Skeletal muscle cell (primary cell): ENCODE measurements at regions not wholly inside any gene's neighbourhood (a gene's known extent, or its start where the extent isn't known, plus 50 kb on each side); places are given as distances from the start of the nearest gene placed in this dataset.

Experiments
- DNase-seq: peaks from one replicate; pipeline ENCODE4 v3.0.0-alpha.2; 2010; ENCODE audit warnings: low read depth
- H3K4me3 ChIP-seq: 2 replicates; pipeline ENCODE4 v1.5.1; 2011; ENCODE audit warnings: low read depth, mild to moderate bottlenecking, control low read depth, low read length, moderate library complexity

- peak; percentile 25 for DNase-seq
- H3K4me3 ChIP-seq: no peak overlapping the region
Observed at GRCh38 chr6:74115674-74116073, 419.7 kb downstream of the CD109 start.

DNA sequence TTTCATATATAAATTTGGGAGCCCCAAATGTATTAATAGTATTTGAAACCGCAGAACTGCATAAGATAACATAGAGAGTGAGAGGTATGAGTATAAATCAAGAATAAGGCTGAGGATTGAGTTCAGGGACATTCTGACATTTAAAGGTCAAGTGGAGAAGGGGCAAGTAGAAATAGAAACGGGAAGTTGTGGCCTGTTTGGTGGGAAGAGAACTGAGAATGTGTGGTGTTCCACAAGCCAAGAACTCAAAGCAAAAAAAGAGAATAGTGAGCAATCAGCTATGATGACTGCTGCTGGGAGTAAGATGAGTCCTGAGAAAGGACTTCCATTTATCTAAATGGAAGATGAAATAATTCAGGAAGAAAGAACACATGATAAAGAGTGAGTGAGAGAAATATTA, 418.4 kb downstream of the CD109 start:
- no peak for DNase-seq
- H3K4me3 ChIP-seq: no peak overlapping the region

GRCh38 chr6:74113901-74114300, 417.9 kb downstream of the CD109 start:
- DNase-seq: no peak
- no peak overlapping the region for H3K4me3 ChIP-seq

GRCh38 chr6:74103417-74103816, 407.4 kb downstream of the CD109 start:
- DNase-seq: no peak
- no peak overlapping the region for H3K4me3 ChIP-seq

DNA sequence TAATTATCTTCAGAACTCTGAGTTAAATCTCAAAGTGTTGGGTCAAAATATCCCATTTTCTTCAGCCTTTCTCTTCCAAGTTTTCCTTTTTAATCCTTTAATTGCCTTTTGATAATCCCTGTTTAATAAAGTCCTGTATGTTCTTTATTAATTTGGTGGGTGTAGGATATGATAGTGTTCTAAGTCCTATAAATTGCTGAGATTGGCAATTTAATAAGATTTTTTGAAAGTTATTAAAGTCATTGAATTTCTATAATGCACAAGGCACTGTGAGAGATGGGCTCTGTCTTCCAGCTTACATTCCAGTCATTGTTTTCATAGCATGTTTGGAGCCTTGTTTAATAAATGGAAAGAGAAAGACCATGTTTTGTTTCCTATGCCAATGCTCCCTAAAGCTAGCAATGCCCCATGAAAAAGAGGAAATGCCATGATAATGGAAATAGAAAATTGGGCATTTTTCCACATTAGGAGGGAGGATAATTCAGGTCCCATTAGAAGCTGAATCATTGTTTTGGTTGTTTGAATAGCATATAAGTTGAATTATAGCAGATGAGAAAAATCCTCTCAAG, 404.8 kb downstream of the CD109 start:
- H3K4me3 ChIP-seq: no peak overlapping the region
- DNase-seq: no peak

DNA sequence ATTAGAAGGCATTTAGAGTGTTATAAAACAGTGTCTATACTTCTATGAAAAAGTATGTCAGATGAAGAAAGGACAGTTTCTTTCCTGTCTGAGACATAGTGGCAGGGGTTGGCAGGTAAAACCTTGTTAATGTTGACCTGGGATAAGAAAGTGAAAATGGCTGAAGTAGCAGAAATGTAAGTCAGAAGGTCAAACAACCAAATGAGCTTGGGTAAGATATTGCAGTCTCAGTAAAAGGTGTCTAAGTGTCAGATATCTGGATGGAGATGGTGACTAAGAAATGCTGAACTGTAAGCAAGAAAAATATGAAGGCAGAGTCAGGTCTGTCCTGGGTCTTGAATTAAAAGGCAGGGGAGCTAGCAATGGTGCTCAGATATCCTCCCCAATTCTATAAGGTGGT, 400.3 kb downstream of the CD109 start:
- DNase-seq: no peak
- no peak overlapping the region for H3K4me3 ChIP-seq

GRCh38 chr6:74093361-74093760, 397.4 kb downstream of the CD109 start:
- H3K4me3 ChIP-seq: no peak overlapping the region
- no peak for DNase-seq

DNA sequence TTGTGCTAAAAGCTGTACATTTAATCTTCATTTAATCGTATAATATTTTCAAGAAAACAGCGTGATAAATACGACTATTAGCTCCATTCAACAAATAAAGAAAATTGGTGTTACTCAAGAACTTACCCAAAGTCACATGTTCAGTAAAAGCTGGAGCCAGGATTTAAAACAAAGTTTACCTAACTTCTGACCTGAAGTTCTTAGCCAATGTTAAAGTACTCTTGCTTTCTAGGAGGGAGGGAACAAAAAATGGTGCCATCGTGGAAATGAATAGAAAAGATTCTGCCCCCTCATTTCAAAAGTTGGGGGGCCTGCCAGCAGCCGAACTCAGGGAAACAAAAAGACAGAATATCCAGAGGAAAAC, 395.8 kb downstream of the CD109 start:
- H3K4me3 ChIP-seq: no peak overlapping the region
- DNase-seq: no peak

DNA sequence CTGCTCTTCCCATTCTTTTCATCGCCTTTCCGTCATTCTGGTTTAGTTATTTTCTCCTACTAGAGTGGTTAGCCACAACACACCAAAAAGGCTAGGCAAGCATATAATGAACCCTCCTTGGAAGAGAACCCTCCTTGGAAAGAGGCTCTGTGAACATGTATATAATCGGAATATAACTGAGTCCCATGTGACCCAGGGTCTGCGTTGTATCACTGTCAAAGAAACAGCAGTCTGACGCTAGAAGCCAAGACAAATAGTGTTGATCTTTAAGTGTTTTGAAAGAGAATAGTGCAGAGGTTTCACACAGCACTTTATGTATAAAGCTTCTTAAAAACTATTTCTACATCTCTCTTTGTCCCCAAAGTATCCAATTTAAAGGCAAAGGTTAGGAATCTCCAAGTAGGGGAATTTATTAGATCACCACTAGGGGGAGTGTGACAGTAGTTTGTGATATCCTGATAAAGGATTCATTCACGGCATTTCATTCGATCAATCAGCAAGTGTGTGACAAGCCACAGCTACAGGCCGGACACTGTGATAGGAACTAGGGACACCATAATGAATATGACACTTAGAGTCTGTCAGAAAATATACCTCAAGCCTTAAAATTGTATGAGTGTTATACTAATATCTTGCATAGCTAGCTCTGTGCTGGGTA, 395.3 kb downstream of the CD109 start:
- H3K4me3 ChIP-seq: no peak overlapping the region
- DNase-seq: no peak

DNA sequence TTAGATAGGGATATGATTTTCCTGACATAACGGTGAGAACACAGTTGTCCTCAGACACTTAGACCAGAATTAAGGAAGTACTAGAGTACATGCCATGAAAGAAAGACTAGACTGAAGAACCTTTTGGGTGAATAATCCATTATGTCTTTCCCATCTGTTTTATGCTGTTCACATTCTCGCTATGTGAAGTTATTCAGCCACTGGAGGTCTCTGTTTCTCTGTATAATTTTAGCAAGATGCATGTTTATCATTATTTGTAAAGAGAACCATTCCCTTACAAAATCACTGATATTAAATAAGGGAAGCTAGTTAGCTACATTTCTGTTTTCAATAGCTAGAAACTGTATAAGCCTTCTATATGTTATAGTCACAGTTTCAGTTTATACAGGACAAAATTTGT, 391.9 kb downstream of the CD109 start:
- H3K4me3 ChIP-seq: no peak overlapping the region
- no peak for DNase-seq

- DNase-seq: no peak
- H3K4me3 ChIP-seq: no peak overlapping the region
Observed at GRCh38 chr6:74075896-74076295, 379.9 kb downstream of the CD109 start.

GRCh38 chr6:74075323-74075722, 379.3 kb downstream of the CD109 start:
- DNase-seq: peak; percentile 86
- H3K4me3 ChIP-seq: no peak overlapping the region

- no peak overlapping the region for H3K4me3 ChIP-seq
- DNase-seq: no peak
Observed at GRCh38 chr6:74074645-74075044, 378.6 kb downstream of the CD109 start.

DNA sequence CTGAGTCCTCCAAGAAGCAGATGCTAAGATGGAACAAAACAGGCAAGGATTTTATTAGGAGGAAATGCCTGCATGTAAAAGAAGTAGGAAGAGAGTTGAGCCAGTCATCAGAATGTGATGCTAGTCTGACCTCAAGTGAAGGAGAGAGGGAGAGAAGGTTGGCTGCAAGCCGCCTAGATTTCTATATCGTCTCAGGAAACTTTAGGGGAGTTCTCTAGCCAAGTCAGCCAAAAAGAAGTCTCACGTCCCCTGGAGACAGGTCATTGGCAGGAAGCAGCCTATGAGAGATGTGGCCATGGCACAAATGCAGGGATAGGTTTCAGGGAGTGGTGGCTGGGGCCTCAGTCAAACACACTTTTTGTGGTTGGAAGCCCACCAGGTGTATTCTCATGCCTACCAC, 378.0 kb downstream of the CD109 start:
- peak; percentile 60 for DNase-seq

GRCh38 chr6:74073429-74073828, 377.4 kb downstream of the CD109 start:
- DNase-seq: peak; percentile 65
- no peak overlapping the region for H3K4me3 ChIP-seq

More for the DNA sequence above, 378.0 kb downstream of the CD109 start:
- no peak overlapping the region for H3K4me3 ChIP-seq

DNA sequence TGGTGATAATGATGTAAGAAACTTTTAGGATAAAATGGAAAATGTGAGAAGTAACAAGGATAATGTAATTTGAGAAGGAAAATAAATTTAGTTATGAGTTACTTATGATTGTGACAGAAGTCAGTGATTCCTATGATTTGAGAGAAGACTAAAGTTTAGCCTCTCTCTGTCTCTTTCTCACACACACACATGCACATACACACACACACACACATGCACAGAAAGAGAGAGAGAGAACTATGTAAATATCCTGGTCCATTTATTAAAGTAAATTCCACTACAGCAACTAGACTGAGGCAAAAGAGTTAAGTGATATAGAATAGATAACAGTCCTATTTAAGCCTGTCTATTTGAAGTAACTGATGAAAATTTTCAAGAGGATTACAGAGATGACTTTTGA, 375.2 kb downstream of the CD109 start:
- no peak for DNase-seq
- H3K4me3 ChIP-seq: no peak overlapping the region

DNA sequence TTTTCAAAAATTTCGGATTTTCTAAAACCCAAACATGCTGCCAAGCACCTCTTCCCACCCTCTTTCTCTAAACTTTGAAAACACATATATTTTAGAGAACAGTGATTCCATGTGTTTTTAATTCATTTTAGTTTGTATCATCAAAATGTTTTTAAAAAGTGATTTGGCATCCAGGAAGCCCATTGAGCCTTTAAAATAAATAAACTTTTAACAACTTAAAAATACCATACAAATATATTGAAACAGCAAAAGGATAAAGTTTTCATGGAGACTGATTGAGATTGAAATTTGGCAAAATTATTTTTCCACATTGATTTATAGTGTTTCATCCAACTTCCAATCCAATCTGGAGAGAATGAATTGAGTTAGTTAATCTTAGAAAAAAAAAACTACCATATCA, 374.7 kb downstream of the CD109 start:
- no peak overlapping the region for H3K4me3 ChIP-seq
- no peak for DNase-seq

DNA sequence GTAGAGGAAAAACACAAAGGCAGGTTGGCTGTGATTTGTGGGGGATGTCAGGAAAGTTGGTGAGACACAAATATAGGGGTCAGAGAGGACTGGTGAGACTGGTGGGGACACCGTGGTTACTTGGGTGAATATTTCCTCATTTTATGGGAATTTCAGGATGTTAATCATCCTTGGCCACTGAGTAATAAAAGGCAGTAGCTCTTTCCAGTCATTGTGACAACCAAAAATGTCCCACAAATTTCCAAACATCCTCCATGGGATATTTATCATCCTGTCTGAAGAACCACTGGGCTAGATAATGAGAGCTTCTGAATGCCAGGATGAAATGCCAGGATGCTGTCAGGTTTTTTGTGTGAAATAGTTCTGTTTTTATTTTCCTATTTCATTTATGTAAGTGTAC, 374.1 kb downstream of the CD109 start:
- DNase-seq: no peak
- H3K4me3 ChIP-seq: no peak overlapping the region

DNA sequence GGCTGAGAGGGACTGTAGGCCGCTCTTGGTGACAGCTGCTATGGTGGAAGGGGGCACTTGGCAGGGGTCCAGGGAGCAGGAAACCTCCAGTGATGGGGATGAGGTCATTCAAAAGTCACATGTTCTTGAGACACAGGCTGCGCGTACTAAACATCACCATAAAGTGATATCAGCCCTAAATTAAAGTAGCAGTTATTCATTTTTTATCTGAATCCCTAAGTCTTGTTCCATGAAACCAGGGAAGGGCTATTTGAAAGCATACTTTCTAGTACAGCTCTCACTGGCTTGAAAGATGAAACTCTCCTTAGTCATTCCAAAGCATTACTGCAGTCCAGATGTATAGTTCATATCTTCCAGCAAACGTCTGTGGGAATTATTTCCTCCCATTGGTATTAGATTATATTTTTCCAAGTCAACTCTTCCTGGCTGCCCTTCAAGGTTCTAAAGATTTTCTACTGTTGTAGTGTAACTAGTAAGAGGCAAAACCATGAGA, 373.1 kb downstream of the CD109 start:
- DNase-seq: peak; percentile 80
- H3K4me3 ChIP-seq: no peak overlapping the region

DNA sequence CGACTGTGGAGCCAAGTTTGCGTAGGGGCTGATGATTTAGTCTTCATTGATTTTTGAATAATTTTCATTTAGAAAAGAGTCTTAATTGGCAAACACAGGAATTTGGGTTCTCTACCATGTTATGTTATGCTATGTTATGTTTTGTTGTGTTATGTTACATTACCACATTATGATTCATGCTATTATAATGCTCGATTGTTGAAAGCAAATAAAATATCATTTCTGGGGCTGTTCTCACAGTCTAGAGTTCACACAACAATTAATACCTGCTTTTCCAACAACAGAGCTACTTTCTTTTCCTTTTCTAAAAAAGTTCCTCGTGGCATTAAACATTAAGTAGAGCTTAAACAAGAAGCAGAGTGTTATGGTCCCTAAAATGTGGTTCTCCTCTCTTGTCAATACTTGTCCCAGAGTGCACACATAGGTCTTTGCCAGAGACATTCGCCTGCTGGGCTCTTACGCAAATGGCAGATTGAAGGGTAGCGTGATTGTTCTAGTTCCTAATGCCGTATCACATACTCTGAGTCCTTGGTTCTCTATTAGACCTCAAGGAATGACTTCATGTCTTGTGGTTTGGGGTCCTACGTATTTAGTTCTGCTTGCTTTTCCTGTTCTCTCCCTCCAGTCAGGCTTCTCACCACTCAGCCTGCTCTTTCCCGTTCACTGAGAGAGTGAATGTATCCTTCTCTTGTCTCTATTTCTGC, 370.3 kb downstream of the CD109 start:
- H3K4me3 ChIP-seq: no peak overlapping the region
- peak; percentile 79 for DNase-seq

DNA sequence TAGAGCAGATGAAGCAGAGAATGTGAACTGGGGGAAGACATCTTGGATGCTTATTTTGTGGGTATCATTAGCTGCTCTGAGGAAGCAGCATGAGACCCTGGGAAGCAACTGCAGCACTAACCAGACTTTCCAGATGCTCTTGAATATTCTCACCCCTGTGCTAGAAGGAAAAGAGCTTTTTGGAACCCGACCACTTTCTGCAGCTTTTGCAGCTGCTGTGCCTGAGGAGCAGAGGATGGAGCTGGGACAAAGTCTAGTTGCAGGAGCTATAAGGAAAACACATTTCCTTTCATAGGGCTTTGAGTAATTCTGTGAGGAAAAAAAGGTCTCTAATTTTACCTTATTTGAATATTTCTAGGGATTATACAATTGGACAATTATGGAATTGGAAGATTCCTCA, 369.7 kb downstream of the CD109 start:
- no peak overlapping the region for H3K4me3 ChIP-seq
- DNase-seq: no peak
